ENCODE measurements at regions not wholly inside any gene's neighbourhood (a gene's known extent, or its start where the extent isn't known, plus 50 kb on each side); places are given as distances from the start of the nearest gene placed in this dataset.
"Not testable (repeated sequence)": the region's sequence is repeated elsewhere in the genome, so short reads cannot be mapped to it uniquely, and the experiment has no call there.

GRCh38 chr3:5638550-5638949 is 451.0 kb downstream of the EDEM1 start:
- DNase-seq, result no peak

GRCh38 chr3:5644773-5645670 is 457.5 kb downstream of the EDEM1 start:
- no peak for DNase-seq

- no peak for DNase-seq
Measured at GRCh38 chr3:5645692-5646410, 458.3 kb downstream of the EDEM1 start.

GRCh38 chr3:5650303-5650702 is 462.8 kb downstream of the EDEM1 start:
- DNase-seq, result no peak

GRCh38 chr3:5651351-5651750 is 463.8 kb downstream of the EDEM1 start:
- DNase-seq, result no peak

GRCh38 chr3:5653426-5654143 is 466.1 kb downstream of the EDEM1 start:
- DNase-seq, result no peak

GRCh38 chr3:5657106-5657505 is 469.6 kb downstream of the EDEM1 start:
- no peak for DNase-seq

- DNase-seq, result no peak
Measured at GRCh38 chr3:5663601-5664000, 476.1 kb downstream of the EDEM1 start.

GRCh38 chr3:5666455-5666854 is 478.9 kb downstream of the EDEM1 start:
- no peak for DNase-seq

GRCh38 chr3:5673521-5673920 is 486.0 kb downstream of the EDEM1 start:
- no peak for DNase-seq

GRCh38 chr3:5675319-5675718 is 487.8 kb downstream of the EDEM1 start:
- DNase-seq, result no peak

- no peak for DNase-seq
Measured at GRCh38 chr3:5677555-5677954, 490.0 kb downstream of the EDEM1 start.

GRCh38 chr3:5678248-5678647 is 490.7 kb downstream of the EDEM1 start:
- DNase-seq, result no peak

GRCh38 chr3:5678844-5679243 is 491.3 kb downstream of the EDEM1 start:
- DNase-seq, result no peak

GRCh38 chr3:5687230-5687629 is 499.7 kb downstream of the EDEM1 start:
- DNase-seq, result no peak

- DNase-seq, result no peak
Measured at GRCh38 chr3:5690490-5690889, 503.0 kb downstream of the EDEM1 start.

- DNase-seq, result no peak
Measured at GRCh38 chr3:5690904-5691532, 503.5 kb downstream of the EDEM1 start.

- DNase-seq, result no peak
Measured at GRCh38 chr3:5692446-5692845, 504.9 kb downstream of the EDEM1 start.

GRCh38 chr3:5694266-5694665 is 506.8 kb downstream of the EDEM1 start:
- no peak for DNase-seq

GRCh38 chr3:5698851-5699250 is 511.3 kb downstream of the EDEM1 start:
- DNase-seq, result no peak

GRCh38 chr3:5699313-5699712 is 511.8 kb downstream of the EDEM1 start:
- no peak for DNase-seq

GRCh38 chr3:5699811-5700210 is 512.3 kb downstream of the EDEM1 start:
- no peak for DNase-seq

- DNase-seq, result not testable (repeated sequence)
Measured at GRCh38 chr3:5701005-5701404, 513.5 kb downstream of the EDEM1 start.
